Left renal pelvis (tissue), 4 donors: ENCODE measurements at regions not wholly inside any gene's neighbourhood (a gene's known extent, or its start where the extent isn't known, plus 50 kb on each side); places are given as distances from the start of the nearest gene placed in this dataset.

Experiments used
- DNase-seq, 4 donors: peaks; one replicate each; pipeline ENCODE4 v3.0.0-alpha.2; 2013; ENCODE audit warnings: low read depth in 4 of 4, low spot score in 3 of 4

- no peak for DNase-seq
These were observed 68.3 kb upstream of the GJB5 start for GRCh38 chr1:34686531-34686930.

GRCh38 chr1:34688006-34688741 lies 66.7 kb upstream of the GJB5 start:
- DNase-seq: no peak

DNA sequence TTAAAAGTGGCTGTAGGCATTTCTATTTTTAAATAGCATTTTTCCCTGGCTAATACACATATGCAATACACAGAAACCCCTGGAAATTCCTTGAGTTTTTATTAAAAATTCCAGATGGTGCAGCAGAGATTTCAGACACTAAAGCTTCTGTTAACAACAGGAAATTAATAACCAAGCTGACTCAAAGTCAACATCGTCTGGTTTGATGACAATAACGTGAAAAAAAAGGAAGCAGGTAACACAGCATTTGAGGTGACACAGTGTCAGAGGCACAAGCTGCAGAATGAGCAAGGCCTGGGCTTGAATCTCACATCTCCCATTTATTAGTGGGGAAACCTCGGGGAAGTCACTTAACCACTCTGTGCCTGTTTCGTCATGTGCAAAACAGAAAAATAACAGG lies 64.6 kb upstream of the GJB5 start:
- DNase-seq: no peak

DNA sequence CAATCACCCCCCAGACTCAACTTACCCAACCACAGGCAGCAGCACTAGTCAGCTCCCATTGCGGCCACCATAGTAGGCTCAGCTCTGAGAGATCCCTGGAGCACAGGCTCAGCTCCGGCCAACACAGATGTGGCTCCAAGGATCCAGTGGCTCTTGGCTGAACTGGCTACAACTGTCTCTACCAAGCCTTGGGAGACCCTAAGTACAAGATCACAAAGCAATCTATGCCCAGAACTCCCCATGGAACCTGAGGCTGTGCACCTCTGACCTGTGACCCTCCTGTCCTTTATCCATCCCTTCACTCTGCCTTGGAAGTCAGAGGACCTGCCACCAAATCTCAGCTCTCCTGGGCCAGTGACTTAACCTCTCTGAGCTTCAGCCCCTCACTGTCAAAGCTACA lies 61.8 kb upstream of the GJB5 start:
- DNase-seq: no peak

DNA sequence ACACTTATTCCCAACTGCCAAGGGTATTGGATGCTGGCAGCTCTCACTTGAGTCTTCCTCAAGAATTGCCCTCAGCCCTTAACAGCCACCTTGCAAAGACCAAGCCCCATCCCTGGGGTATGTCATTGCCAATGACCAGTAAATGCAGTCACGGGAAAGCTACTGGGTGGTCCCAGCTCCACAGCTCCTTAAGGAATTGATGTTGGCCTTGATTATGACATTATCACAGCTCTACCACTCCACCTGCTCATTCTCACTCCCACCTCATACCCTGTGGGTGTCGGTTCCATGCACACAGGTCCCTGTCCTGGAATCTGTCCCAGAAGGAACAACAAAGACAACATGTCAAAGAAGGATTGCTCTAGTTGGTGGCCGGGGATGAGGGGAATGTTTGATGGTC lies 60.5 kb upstream of the GJB5 start:
- no peak for DNase-seq

- DNase-seq: no peak
These were observed 59.3 kb upstream of the GJB5 start for GRCh38 chr1:34695580-34695979.

GRCh38 chr1:34696230-34696629 lies 58.6 kb upstream of the GJB5 start:
- no peak for DNase-seq

- no peak for DNase-seq
These were observed 57.9 kb upstream of the GJB5 start for GRCh38 chr1:34696981-34697380.

GRCh38 chr1:34697818-34698217 lies 57.0 kb upstream of the GJB5 start:
- DNase-seq: no peak

GRCh38 chr1:34701326-34702060 lies 53.4 kb upstream of the GJB5 start:
- DNase-seq: peak in 2 of 4 donors; percentile 39 to 44
